GM12865 (cell line): ENCODE measurements at regions not wholly inside any gene's neighbourhood (a gene's known extent, or its start where the extent isn't known, plus 50 kb on each side); places are given as distances from the start of the nearest gene placed in this dataset.

Experiments
- DNase-seq: peaks from one replicate; pipeline ENCODE4 v3.0.0; 2010; ENCODE audit warnings: low read depth
- H3K4me3 ChIP-seq: 2 replicates; pipeline ENCODE4 v1.5.1; 2011; ENCODE audit warnings: mild to moderate bottlenecking, low read depth, low read length, control low read depth
- CTCF ChIP-seq: IDR thresholded peaks from 2 replicates; pipeline ENCODE4 v1.5.1; 2011; ENCODE audit warnings: low read length, control low read depth, low read depth, inconsistent platforms; ENCODE audit not compliant: insufficient read depth; ENCODE audit errors: missing control alignments

GRCh38 chr5:103772248-103772647, 209.7 kb upstream of the NUDT12 start:
- no peak for TF ChIP-seq CTCF
- H3K4me3 ChIP-seq: no peak overlapping the region
- DNase-seq: no peak

GRCh38 chr5:103764403-103764802, 201.8 kb upstream of the NUDT12 start:
- no peak for TF ChIP-seq CTCF
- no peak for DNase-seq

GRCh38 chr5:103758996-103759395, 196.4 kb upstream of the NUDT12 start:
- DNase-seq: no peak
- no peak overlapping the region for H3K4me3 ChIP-seq
- no peak for TF ChIP-seq CTCF

More at GRCh38 chr5:103764403-103764802, 201.8 kb upstream of the NUDT12 start:
- no peak overlapping the region for H3K4me3 ChIP-seq

- DNase-seq: no peak
- no peak overlapping the region for H3K4me3 ChIP-seq
- no peak for TF ChIP-seq CTCF
These were observed 193.4 kb upstream of the NUDT12 start for GRCh38 chr5:103755974-103756373.

- no peak overlapping the region for H3K4me3 ChIP-seq
- no peak for DNase-seq
- no peak for TF ChIP-seq CTCF
These were observed 182.9 kb upstream of the NUDT12 start for GRCh38 chr5:103745353-103746065.

GRCh38 chr5:103744159-103744558, 181.6 kb upstream of the NUDT12 start:
- no peak for DNase-seq
- H3K4me3 ChIP-seq: no peak overlapping the region
- no peak for TF ChIP-seq CTCF

- no peak overlapping the region for H3K4me3 ChIP-seq
- DNase-seq: no peak
- TF ChIP-seq CTCF: no peak
These were observed 180.8 kb upstream of the NUDT12 start for GRCh38 chr5:103743421-103743820.
